Central memory CD8-positive, alpha-beta T cell (primary cell): ENCODE measurements at regions not wholly inside any gene's neighbourhood (a gene's known extent, or its start where the extent isn't known, plus 50 kb on each side); places are given as distances from the start of the nearest gene placed in this dataset.
"Not testable (repeated sequence)": the region's sequence is repeated elsewhere in the genome, so short reads cannot be mapped to it uniquely, and the experiment has no call there.

Experiments used
- ATAC-seq: fragments of 150-1000 bp; cut with Tn5 transposase; replicated peaks from 2 replicates; pipeline ENCODE4 v1.10.0; 2022; ENCODE audit warnings: mild to moderate bottlenecking, moderate FRiP score, moderate number of reproducible peaks; ENCODE audit not compliant: poor library complexity, severe bottlenecking; ENCODE audit errors: extremely low read depth
- DNase-seq, 2 donors: peaks; one replicate each; pipeline ENCODE4 v3.0.0; 2021; ENCODE audit warnings: low spot score in 2 of 2
- H3K27ac Mint-ChIP-seq: one replicate; pipeline ENCODE4 v1.8.0; 2022; ENCODE audit warnings: low read depth, mild to moderate bottlenecking, moderate library complexity, mixed read lengths
- H3K27me3 Mint-ChIP-seq: one replicate; pipeline ENCODE4 v1.8.0; 2022; ENCODE audit warnings: mixed read lengths
- H3K36me3 Mint-ChIP-seq: one replicate; pipeline ENCODE4 v1.8.0; 2022; ENCODE audit warnings: mild to moderate bottlenecking, moderate library complexity, mixed read lengths; ENCODE audit not compliant: insufficient read depth
- H3K4me1 Mint-ChIP-seq: one replicate; pipeline ENCODE4 v1.8.0; 2022; ENCODE audit warnings: mixed read lengths
- H3K4me3 Mint-ChIP-seq: one replicate; pipeline ENCODE4 v1.8.0; 2022; ENCODE audit warnings: mild to moderate bottlenecking, moderate library complexity, mixed read lengths
- H3K9me3 Mint-ChIP-seq: one replicate; pipeline ENCODE4 v1.8.0; 2022; ENCODE audit warnings: mixed read lengths

GRCh38 chr4:81586706-81587105 lies 115.0 kb upstream of the RASGEF1B start:
- DNase-seq = no peak
- no peaks in the 10 kb centered on the region for H3K4me1 Mint-ChIP-seq
- H3K27me3 Mint-ChIP-seq = no peaks in the 10 kb centered on the region
- ATAC-seq = no peak
- no peaks in the 10 kb centered on the region for H3K9me3 Mint-ChIP-seq
- H3K4me3 Mint-ChIP-seq = no peak overlapping the region
- H3K27ac Mint-ChIP-seq = no peak overlapping the region
- H3K36me3 Mint-ChIP-seq = no peaks in the 10 kb centered on the region

GRCh38 chr4:81580994-81581374 lies 109.3 kb upstream of the RASGEF1B start:
- H3K27me3 Mint-ChIP-seq = peaks cover 24% of the 10 kb centered on the region
- not testable (repeated sequence) for H3K36me3 Mint-ChIP-seq, ATAC-seq, DNase-seq, H3K4me1 Mint-ChIP-seq, H3K4me3 Mint-ChIP-seq, H3K9me3 Mint-ChIP-seq, H3K27ac Mint-ChIP-seq

- ATAC-seq = no peak
- H3K27me3 Mint-ChIP-seq = peaks cover 24% of the 10 kb centered on the region
- H3K9me3 Mint-ChIP-seq = no peaks in the 10 kb centered on the region
- H3K36me3 Mint-ChIP-seq = no peaks in the 10 kb centered on the region
- H3K4me3 Mint-ChIP-seq = no peak overlapping the region
- no peak overlapping the region for H3K27ac Mint-ChIP-seq
- DNase-seq = no peak
- no peaks in the 10 kb centered on the region for H3K4me1 Mint-ChIP-seq
Observed at GRCh38 chr4:81580346-81580993, 108.8 kb upstream of the RASGEF1B start.

- Mint-ChIP-seq H3K27me3 (peaks cover 24% of the 10 kb centered on the region), H3K4me3 (no peak overlapping the region), H3K27ac (no peak overlapping the region), H3K4me1 (no peaks in the 10 kb centered on the region), H3K9me3 (no peaks in the 10 kb centered on the region), H3K36me3 (no peaks in the 10 kb centered on the region)
- DNase-seq = no peak
- no peak for ATAC-seq
Observed at GRCh38 chr4:81577392-81577791, 105.7 kb upstream of the RASGEF1B start.

GRCh38 chr4:81574991-81575390 lies 103.3 kb upstream of the RASGEF1B start:
- no peaks in the 10 kb centered on the region for H3K4me1 Mint-ChIP-seq
- H3K27me3 Mint-ChIP-seq = peaks cover 23% of the 10 kb centered on the region
- DNase-seq = no peak
- H3K36me3 Mint-ChIP-seq = no peaks in the 10 kb centered on the region
- H3K27ac Mint-ChIP-seq = no peak overlapping the region
- ATAC-seq = no peak
- H3K9me3 Mint-ChIP-seq = no peaks in the 10 kb centered on the region
- no peak overlapping the region for H3K4me3 Mint-ChIP-seq

- Mint-ChIP-seq H3K36me3 (no peaks in the 10 kb centered on the region), H3K4me1 (no peaks in the 10 kb centered on the region), H3K4me3 (no peak overlapping the region), H3K9me3 (no peaks in the 10 kb centered on the region), H3K27ac (no peak overlapping the region), H3K27me3 (peaks cover 13% of the 10 kb centered on the region)
- ATAC-seq (no peak), DNase-seq (no peak)
Observed at GRCh38 chr4:81573840-81574239, 102.1 kb upstream of the RASGEF1B start.

GRCh38 chr4:81572402-81572801 lies 100.7 kb upstream of the RASGEF1B start:
- no peak for DNase-seq
- Mint-ChIP-seq H3K9me3 (no peaks in the 10 kb centered on the region), H3K27ac (no peak overlapping the region), H3K27me3 (peaks cover 9% of the 10 kb centered on the region), H3K4me3 (no peak overlapping the region), H3K4me1 (no peaks in the 10 kb centered on the region), H3K36me3 (no peaks in the 10 kb centered on the region)
- no peak for ATAC-seq

- Mint-ChIP-seq H3K9me3 (no peaks in the 10 kb centered on the region), H3K4me1 (no peaks in the 10 kb centered on the region), H3K27me3 (no peaks in the 10 kb centered on the region), H3K4me3 (no peak overlapping the region), H3K27ac (no peak overlapping the region), H3K36me3 (no peaks in the 10 kb centered on the region)
- no peak for DNase-seq
- no peak for ATAC-seq
Observed at GRCh38 chr4:81571105-81571504, 99.4 kb upstream of the RASGEF1B start.

- no peak for DNase-seq
- no peaks in the 10 kb centered on the region for H3K4me1 Mint-ChIP-seq
- H3K27me3 Mint-ChIP-seq = no peaks in the 10 kb centered on the region
- ATAC-seq = no peak
- H3K4me3 Mint-ChIP-seq = no peak overlapping the region
- H3K36me3 Mint-ChIP-seq = no peaks in the 10 kb centered on the region
- no peak overlapping the region for H3K27ac Mint-ChIP-seq
- no peaks in the 10 kb centered on the region for H3K9me3 Mint-ChIP-seq
Observed at GRCh38 chr4:81566161-81566591, 94.5 kb upstream of the RASGEF1B start.

GRCh38 chr4:81565142-81565870 lies 93.6 kb upstream of the RASGEF1B start:
- DNase-seq = no peak
- no peak for ATAC-seq
- H3K36me3 Mint-ChIP-seq = no peaks in the 10 kb centered on the region
- H3K9me3 Mint-ChIP-seq = no peaks in the 10 kb centered on the region
- H3K4me1 Mint-ChIP-seq = no peaks in the 10 kb centered on the region
- H3K27me3 Mint-ChIP-seq = no peaks in the 10 kb centered on the region
- peak overlapping the region; percentile 9 for H3K27ac Mint-ChIP-seq
- no peak overlapping the region for H3K4me3 Mint-ChIP-seq

- no peaks in the 10 kb centered on the region for H3K4me1 Mint-ChIP-seq
- no peak overlapping the region for H3K27ac Mint-ChIP-seq
Observed at GRCh38 chr4:81564025-81564424, 92.3 kb upstream of the RASGEF1B start.

GRCh38 chr4:81562093-81562492 lies 90.4 kb upstream of the RASGEF1B start:
- Mint-ChIP-seq H3K4me3 (no peak overlapping the region), H3K36me3 (no peaks in the 10 kb centered on the region), H3K4me1 (no peaks in the 10 kb centered on the region), H3K9me3 (no peaks in the 10 kb centered on the region), H3K27me3 (no peaks in the 10 kb centered on the region), H3K27ac (peak overlapping the region; percentile 20)
- DNase-seq (no peak), ATAC-seq (peak; percentile 84)

More at GRCh38 chr4:81564025-81564424, 92.3 kb upstream of the RASGEF1B start:
- no peak for ATAC-seq
- DNase-seq = no peak
- H3K4me3 Mint-ChIP-seq = no peak overlapping the region
- no peaks in the 10 kb centered on the region for H3K9me3 Mint-ChIP-seq
- no peaks in the 10 kb centered on the region for H3K27me3 Mint-ChIP-seq
- no peaks in the 10 kb centered on the region for H3K36me3 Mint-ChIP-seq

- Mint-ChIP-seq H3K27me3 (no peaks in the 10 kb centered on the region), H3K9me3 (no peaks in the 10 kb centered on the region), H3K27ac (no peak overlapping the region), H3K36me3 (no peaks in the 10 kb centered on the region), H3K4me3 (no peak overlapping the region), H3K4me1 (no peaks in the 10 kb centered on the region)
- DNase-seq (no peak), ATAC-seq (no peak)
Observed at GRCh38 chr4:81557306-81557705, 85.6 kb upstream of the RASGEF1B start.
